SK-N-SH (cell line): ENCODE measurements at regions not wholly inside any gene's neighbourhood (a gene's known extent, or its start where the extent isn't known, plus 50 kb on each side); places are given as distances from the start of the nearest gene placed in this dataset.

ENCODE experiments used
- CTCF ChIA-PET: fragments of 300-600, 350-600 bp; formaldehyde crosslinking; extraction: SDS; loops from one replicate; lab custom pipeline; 2021; lab: Yijun Ruan, JAX
- POLR2A ChIA-PET: fragments of 350-600 bp; sonication (Branson Sonifier 250); formaldehyde crosslinking; extraction: SDS; loops from one replicate; lab custom pipeline; 2020; ENCODE audit warnings: antibody characterized with exemption, inconsistent platforms; lab: Yijun Ruan, JAX
- DNase-seq: peaks from one replicate; pipeline ENCODE4 v3.0.0; 2012
- H2AFZ ChIP-seq: fragments of 200-600 bp; sonication (generic); 2 replicates; pipeline ENCODE4 v1.8.1; 2016; ENCODE audit warnings: antibody characterized with exemption, mild to moderate bottlenecking, low read depth
- H3F3A ChIP-seq: fragments of 200-600 bp; sonication (generic); replicated peaks from 2 replicates; pipeline ENCODE3; 2016; ENCODE audit warnings: antibody characterized with exemption, mild to moderate bottlenecking; ENCODE audit not compliant: insufficient read depth
- H3K27ac ChIP-seq, 2 experiments: fragments of 200-500 bp in 1 of 2; fragments of 200-600 bp in 1 of 2; sonication (Bioruptor generic) in 1 of 2; sonication (generic), shearing (Covaris generic) in 1 of 2; 2 replicates each; pipeline versions ENCODE4 v1.5.1 to v1.6.1; 2014 to 2016; ENCODE audit warnings: low read depth in 2 of 2, inconsistent platforms in 1 of 2, low read length in 1 of 2, mild to moderate bottlenecking in 1 of 2, mixed read lengths in 1 of 2
- H3K27me3 ChIP-seq: fragments of 200-600 bp; sonication (generic), shearing (Covaris generic); 2 replicates; pipeline ENCODE4 v1.6.1; 2016; ENCODE audit warnings: mixed run types; ENCODE audit not compliant: insufficient read depth
- H3K36me3 ChIP-seq, 2 experiments: fragments of 200-500 bp in 1 of 2; fragments of 200-600 bp in 1 of 2; sonication (Bioruptor generic) in 1 of 2; sonication (generic) in 1 of 2; replicated peaks in 1 of 2; 2 replicates each; pipeline versions ENCODE3 to v1.5.1; 2014 to 2016; ENCODE audit warnings: low read length in 1 of 2, mild to moderate bottlenecking in 1 of 2; ENCODE audit not compliant: insufficient read depth in 2 of 2, control insufficient read depth in 1 of 2
- H3K4me1 ChIP-seq, 2 experiments: fragments of 200-500 bp in 1 of 2; fragments of 200-600 bp in 1 of 2; sonication (Bioruptor generic) in 1 of 2; sonication (generic), shearing (Covaris generic) in 1 of 2; 2 replicates each; pipeline versions ENCODE4 v1.5.1 to v1.6.1; 2014 to 2016; ENCODE audit warnings: low read depth in 1 of 2, low read length in 1 of 2, mixed run types in 1 of 2; ENCODE audit not compliant: insufficient read depth in 2 of 2, control insufficient read depth in 1 of 2
- H3K4me2 ChIP-seq: fragments of 200-600 bp; sonication (generic), shearing (Covaris generic); 2 replicates; pipeline ENCODE4 v1.6.1; 2017; ENCODE audit warnings: mixed run types
- H3K4me3 ChIP-seq, 2 experiments: fragments of 200-500 bp in 1 of 2; fragments of 200-600 bp in 1 of 2; sonication (Bioruptor generic) in 1 of 2; sonication (generic), shearing (Covaris generic) in 1 of 2; 2 replicates each; pipeline versions ENCODE4 v1.5.1 to v1.8.1; 2014 to 2016; ENCODE audit warnings: low read depth in 2 of 2, inconsistent platforms in 1 of 2, low read length in 1 of 2, mild to moderate bottlenecking in 1 of 2, mixed read lengths in 1 of 2, moderate library complexity in 1 of 2
- H3K79me2 ChIP-seq: fragments of 200-600 bp; sonication (generic); 2 replicates; pipeline ENCODE4 v1.8.1; 2017; ENCODE audit warnings: mild to moderate bottlenecking; ENCODE audit not compliant: insufficient read depth
- H3K9ac ChIP-seq: fragments of 200-600 bp; sonication (generic); 2 replicates; pipeline ENCODE4 v1.6.1; 2017; ENCODE audit warnings: mixed run types
- H3K9me2 ChIP-seq: fragments of 200-600 bp; sonication (generic); 2 replicates; pipeline ENCODE4 v1.6.1; 2017; ENCODE audit warnings: mixed run types
- H3K9me3 ChIP-seq: fragments of 200-600 bp; sonication (generic); 2 replicates; pipeline ENCODE4 v1.6.1; 2017; ENCODE audit warnings: mixed run types, mild to moderate bottlenecking, moderate library complexity
- H4K20me1 ChIP-seq: fragments of 200-600 bp; sonication (generic); 2 replicates; pipeline ENCODE4 v1.6.1; 2017; ENCODE audit warnings: mild to moderate bottlenecking, mixed run types; ENCODE audit not compliant: insufficient read depth
- EP300 ChIP-seq, 2 experiments: IDR thresholded peaks; 2 replicates each; pipeline versions ENCODE4 v1.4.0 to v1.6.1; 2012; ENCODE audit warnings: borderline replicate concordance in 1 of 2, low read depth in 1 of 2, low read length in 1 of 2
- FOSL2 ChIP-seq: IDR thresholded peaks from 2 replicates; pipeline ENCODE4 v1.4.0; 2012; ENCODE audit warnings: low read depth, mild to moderate bottlenecking, moderate library complexity, borderline replicate concordance
- FOXJ3 ChIP-seq: sonication (generic); formaldehyde crosslinking; IDR thresholded peaks from 2 replicates; pipeline ENCODE4 v1.5.1; 2020; ENCODE audit warnings: mild to moderate bottlenecking, missing genetic modification reagents
- FOXM1 ChIP-seq: IDR thresholded peaks from 2 replicates; pipeline ENCODE4 v1.4.0; 2012; ENCODE audit warnings: low read depth, mild to moderate bottlenecking
- GABPA ChIP-seq: IDR thresholded peaks from 2 replicates; pipeline ENCODE4 v1.4.0; 2012; ENCODE audit warnings: low read depth, mild to moderate bottlenecking
- GATA2 ChIP-seq: sonication (generic); formaldehyde crosslinking; IDR thresholded peaks from 2 replicates; pipeline ENCODE4 v1.5.0; 2020; ENCODE audit warnings: mild to moderate bottlenecking, missing genetic modification reagents
- IRF3 ChIP-seq: fragments of 150-350 bp; IDR thresholded peaks from 2 replicates; pipeline ENCODE4 v1.6.1; 2016; ENCODE audit warnings: mild to moderate bottlenecking, low read depth, low read length
- JUND ChIP-seq: IDR thresholded peaks from 2 replicates; pipeline ENCODE4 v1.4.0; 2012
- MEF2A ChIP-seq: IDR thresholded peaks from 2 replicates; pipeline ENCODE4 v1.4.0; 2012; ENCODE audit warnings: low read depth, borderline replicate concordance
- MXI1 ChIP-seq: IDR thresholded peaks from 2 replicates; pipeline ENCODE4 v1.6.1; 2012; ENCODE audit warnings: mild to moderate bottlenecking, low read depth, low read length, improper control_type of control experiment
- NFIC ChIP-seq: IDR thresholded peaks from 2 replicates; pipeline ENCODE4 v1.4.0; 2012; ENCODE audit warnings: borderline replicate concordance
- POLR2AphosphoS5 ChIP-seq: IDR thresholded peaks from 2 replicates; pipeline ENCODE4 v1.6.1; 2012; ENCODE audit warnings: low read depth, low read length
- RAD21 ChIP-seq: IDR thresholded peaks from 2 replicates; pipeline ENCODE4 v1.6.1; 2012; ENCODE audit warnings: mild to moderate bottlenecking, low read length
- RCOR1 ChIP-seq: fragments of 150-350 bp; IDR thresholded peaks from 2 replicates; pipeline ENCODE4 v1.6.1; 2017; ENCODE audit warnings: antibody characterized with exemption, low read length
- RFX5 ChIP-seq: IDR thresholded peaks from 2 replicates; pipeline ENCODE4 v1.6.1; 2012; ENCODE audit warnings: mild to moderate bottlenecking, improper control_type of control experiment, low read length
- SIN3A ChIP-seq: IDR thresholded peaks from 2 replicates; pipeline ENCODE4 v1.6.1; 2012; ENCODE audit warnings: low read depth, mild to moderate bottlenecking, low read length, moderate library complexity, borderline replicate concordance
- SMC3 ChIP-seq: IDR thresholded peaks from 2 replicates; pipeline ENCODE4 v1.6.1; 2012; ENCODE audit warnings: low read depth, low read length, improper control_type of control experiment
- TAF1 ChIP-seq: IDR thresholded peaks from 2 replicates; pipeline ENCODE4 v1.6.1; 2012; ENCODE audit warnings: low read depth, mild to moderate bottlenecking, low read length, moderate library complexity, borderline replicate concordance
- TEAD4 ChIP-seq: IDR thresholded peaks from 2 replicates; pipeline ENCODE4 v1.4.0; 2012; ENCODE audit warnings: mild to moderate bottlenecking, borderline replicate concordance; ENCODE audit not compliant: insufficient read depth
- USF2 ChIP-seq: fragments of 150-350 bp; IDR thresholded peaks from 2 replicates; pipeline ENCODE4 v1.6.1; 2017; ENCODE audit warnings: antibody characterized with exemption, low read length, low read depth, borderline replicate concordance
- YY1 ChIP-seq: IDR thresholded peaks from 2 replicates; pipeline ENCODE4 v1.4.0; 2012; ENCODE audit warnings: low read depth, mild to moderate bottlenecking
- ZBTB33 ChIP-seq: IDR thresholded peaks from 2 replicates; pipeline ENCODE4 v1.4.0; 2012; ENCODE audit warnings: low read depth, borderline replicate concordance
- WGBS: methylation state at CpG from one replicate; pipeline ENCODE4 v1.1.6; 2017; ENCODE audit warnings: low lambda C conversion rate; 5-methylcytosine and 5-hydroxymethylcytosine counted together

DNA sequence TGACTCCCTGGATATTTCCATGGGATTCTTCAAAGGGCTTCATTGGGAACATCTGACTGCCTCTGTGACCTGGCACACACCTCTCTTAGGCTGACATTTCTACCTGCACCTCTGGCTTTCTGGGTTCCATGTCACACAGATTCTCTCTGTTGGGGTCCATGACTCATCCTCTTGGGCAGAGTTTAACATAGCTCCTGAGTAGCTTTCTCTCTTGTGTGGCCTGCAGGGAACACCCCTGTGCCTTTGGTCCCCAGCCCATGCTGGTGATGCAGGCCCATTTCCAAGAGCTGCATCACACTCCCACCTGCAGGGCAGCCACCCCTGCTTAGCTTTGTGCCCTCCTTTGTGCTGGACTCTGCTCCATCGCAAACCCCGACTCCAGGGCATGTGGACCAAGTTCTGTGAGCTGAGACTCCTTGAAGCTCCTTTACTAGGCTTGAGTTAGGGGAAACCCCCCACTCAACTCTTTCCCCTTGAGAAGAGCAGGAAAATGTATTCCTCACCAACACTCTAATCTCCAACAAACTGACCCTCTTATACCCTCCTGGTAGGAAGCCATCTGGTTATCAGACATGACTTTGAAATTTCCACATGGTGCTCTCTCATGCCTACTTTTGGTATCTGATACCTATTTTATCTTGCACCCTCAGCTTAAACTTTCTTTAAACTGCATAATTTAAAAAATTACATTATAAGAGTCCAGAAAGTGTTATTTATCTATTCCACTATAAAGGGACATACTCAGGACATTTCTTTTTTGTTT is 93.3 kb downstream of the ZNF777 start:
- Histone ChIP-seq H4K20me1 (no peaks in the 10 kb centered on the region), H3K9me3 (no peaks in the 10 kb centered on the region), H2AFZ (no peak overlapping the region), H3K27me3 (no peaks in the 10 kb centered on the region), H3K9ac (no peak overlapping the region), H3K36me3 (no peaks in the 10 kb centered on the region), H3K4me1 (no peaks in the 10 kb centered on the region), H3K4me2 (no peak overlapping the region), H3K79me2 (no peaks in the 10 kb centered on the region), H3F3A (no peaks in the 10 kb centered on the region), H3K9me2 (no peaks in the 10 kb centered on the region), H3K27ac (no peak overlapping the region), H3K4me3 (no peak overlapping the region)
- DNase-seq = no peak
- POLR2A ChIA-PET = no interaction called here
- CTCF ChIA-PET = interaction anchor here (1.0 kb wide), 1 partner anchor 10 kb away, joined by 3 read pairs; no protein-coding TSS in a partner anchor
- 29% methylated on average over 2 of the region's 2 CpGs for WGBS
- no peak for TF ChIP-seq FOXM1
- no peak for TF ChIP-seq TAF1
- no peak for TF ChIP-seq NFIC
- no peak for TF ChIP-seq USF2
- TF ChIP-seq GATA2 (CRISPR knock-in tag) = no peak
- no peak for TF ChIP-seq ZBTB33
- no peak for TF ChIP-seq SIN3A
- no peak for TF ChIP-seq YY1
- no peak for TF ChIP-seq JUND
- TF ChIP-seq SMC3 = no peak
- TF ChIP-seq FOXJ3 (CRISPR knock-in tag) = no peak
- TF ChIP-seq TEAD4 = no peak
- TF ChIP-seq RCOR1 = no peak
- no peak for TF ChIP-seq GABPA
- no peak for TF ChIP-seq RFX5

GRCh38 chr7:149369497-149369896 is 91.4 kb downstream of the ZNF777 start:
- Histone ChIP-seq H3K4me2 (no peak overlapping the region), H3K27ac (no peak overlapping the region), H4K20me1 (no peaks in the 10 kb centered on the region), H3K79me2 (no peaks in the 10 kb centered on the region), H2AFZ (no peak overlapping the region), H3K4me1 (no peaks in the 10 kb centered on the region), H3K9me2 (no peaks in the 10 kb centered on the region), H3K9me3 (no peaks in the 10 kb centered on the region), H3K36me3 (no peaks in the 10 kb centered on the region), H3K4me3 (no peak overlapping the region), H3K9ac (no peak overlapping the region), H3F3A (no peaks in the 10 kb centered on the region), H3K27me3 (no peaks in the 10 kb centered on the region)
- CTCF ChIA-PET = no interaction called here
- no peak for DNase-seq
- POLR2A ChIA-PET = no interaction called here
- no peak for TF ChIP-seq MXI1
- no peak for TF ChIP-seq FOXJ3 (CRISPR knock-in tag)
- TF ChIP-seq SMC3 = no peak
- no peak for TF ChIP-seq IRF3
- no peak for TF ChIP-seq FOSL2
- no peak for TF ChIP-seq RFX5
- no peak for TF ChIP-seq USF2
- TF ChIP-seq EP300 (IDR thresholded peaks at IDR 0.05; ENCODE audit: borderline replicate concordance in 1 of 2, low read depth in 1 of 2, low read length in 1 of 2) = no peak
- no peak for TF ChIP-seq MEF2A
- no peak for TF ChIP-seq TEAD4
- TF ChIP-seq FOXM1 = no peak
- no peak for TF ChIP-seq POLR2AphosphoS5
- TF ChIP-seq RAD21 = no peak
- TF ChIP-seq RCOR1 = no peak
